Heart left ventricle (tissue), 16 donors: ENCODE measurements at regions not wholly inside any gene's neighbourhood (a gene's known extent, or its start where the extent isn't known, plus 50 kb on each side); places are given as distances from the start of the nearest gene placed in this dataset.

ENCODE experiments used
- ATAC-seq, 4 donors: fragments of 200-7000 bp; cut with Tn5 transposase; one replicate each; pipeline ENCODE4 v1.9.1; 2020 to 2022; ENCODE audit warnings: moderate library complexity in 4 of 4, mild to moderate bottlenecking in 3 of 4, moderate number of reproducible peaks in 1 of 4
- DNase-seq, 5 donors: peaks; one replicate each; pipeline ENCODE4 v3.0.0-alpha.2; 2020
- H3K27ac ChIP-seq, 12 donors: fragments of 200-600 bp; sonication (generic) in 4 of 12; one replicate each; pipeline versions ENCODE4 v1.5.0 to v1.8.0; 2016 to 2022; ENCODE audit warnings: mild to moderate bottlenecking in 2 of 12
- H3K27me3 ChIP-seq, 9 donors: fragments of 200-600 bp; sonication (generic) in 2 of 9; one replicate each; pipeline versions ENCODE4 v1.5.1 to v1.8.0; 2016 to 2022; ENCODE audit warnings: mild to moderate bottlenecking in 3 of 9
- H3K36me3 ChIP-seq, 9 donors: fragments of 200-600 bp; sonication (generic) in 2 of 9; one replicate each; pipeline versions ENCODE4 v1.5.0 to v1.8.0; 2018 to 2022; ENCODE audit warnings: mild to moderate bottlenecking in 2 of 9
- H3K4me1 ChIP-seq, 12 donors: fragments of 200-600 bp; sonication (generic) in 4 of 12; one replicate each; pipeline versions ENCODE4 v1.5.0 to v1.8.0; 2016 to 2022; ENCODE audit warnings: mild to moderate bottlenecking in 3 of 12
- H3K4me3 ChIP-seq, 12 donors: fragments of 200-600 bp; sonication (generic) in 4 of 12; one replicate each; pipeline versions ENCODE4 v1.5.0 to v1.8.0; 2017 to 2022; ENCODE audit warnings: mild to moderate bottlenecking in 9 of 12, moderate library complexity in 4 of 12
- H3K9me3 ChIP-seq, 12 donors: fragments of 200-600 bp; sonication (generic) in 4 of 12; one replicate each; pipeline versions ENCODE4 v1.5.0 to v1.8.0; 2016 to 2022; ENCODE audit warnings: mild to moderate bottlenecking in 1 of 12
- CTCF ChIP-seq, 12 donors: fragments of 200-600 bp; sonication (generic) in 4 of 12; IDR thresholded peaks; one replicate each; pipeline versions ENCODE4 v1.5.0 to v1.8.0; 2018 to 2022; ENCODE audit warnings: antibody characterized with exemption in 12 of 12, mild to moderate bottlenecking in 5 of 12
- POLR2A ChIP-seq, 2 donors: fragments of 450-650 bp; IDR thresholded peaks; one replicate each; pipeline ENCODE4 v1.6.1; 2017; ENCODE audit warnings: antibody characterized with exemption in 2 of 2, mild to moderate bottlenecking in 2 of 2, moderate library complexity in 2 of 2
- WGBS, 4 donors: extraction: QIAGEN DNeasy Blood & Tissue Kit in 2 of 4; methylation state at CpG; one replicate each; pipeline versions ENCODE4 v1.1.5 to v1.1.7; 2013 to 2018; 5-methylcytosine and 5-hydroxymethylcytosine counted together
- intact Hi-C, 10 donors: fragments of 100-400 bp; cut with DNase I; formaldehyde crosslinking; loops; one replicate each; pipeline versions ENCODE4 v1.11.1 to v1.14.2; 2022
- donor health status: ischemic (EF 13 %, LVEDD 7.1; RV severe dilation, severe dysfunction).
- donor health status: healthy with polysubstance abuse.
- donor health status: DM: no; HTN: yes; CAD: no.
- donor health status: DM: no; HTN: no; CAD: no.
- donor health status: ischemic (EF 25% LVEDD 6.9; RV normal size, moderate dysfunction).
- donor health status: ischemic (EF 25% LVEDD 5.7; RV mildly dilated, moderate dysfunction).
- donor health status: healthy.
- donor health status: DM: yes; HTN: yes; CAD: no.
- donor health status: ischemic (EF 35%, LVEDD 5.7; RV mildly dilated, moderate dysfunction).
- donor health status: nonischemic (EF 11% LVEDD 7.7; RV severe dilation, severe dysfunction).
- donor health status: DM: yes; HTN: yes; CAD: no.
- donor health status: PGD.
- donor health status: ischemic (EF 29% LVEDD 5.4; RV normal size, mild dysfunction).
- donor health status: nonischemic (EF 23%, LVEDD 6.1; RV moderate dilation, normal function).

GRCh38 chr17:62913991-62914570 is 52.0 kb upstream of the TANC2 start:
- Histone ChIP-seq H3K36me3 (no peaks in the 10 kb centered on the region), H3K4me3 (no peak overlapping the region), H3K27ac (no peak overlapping the region), H3K27me3 (no peaks in the 10 kb centered on the region), H3K4me1 (peaks cover 0 to 19% (median 3%) of the 10 kb centered on the region in 12 donors), H3K9me3 (peaks cover 0 to 7% (median 0%) of the 10 kb centered on the region in 12 donors)
- intact Hi-C loops = no loop called here
- no peak for TF ChIP-seq POLR2A (IDR thresholded peaks at IDR 0.05)
- TF ChIP-seq CTCF (IDR thresholded peaks at IDR 0.05) = no peak
- ATAC-seq = no peak
- no peak for DNase-seq
- 78 to 96% (median 91%) methylated on average over 3 of the region's 3 CpGs for WGBS, 4 donors

DNA sequence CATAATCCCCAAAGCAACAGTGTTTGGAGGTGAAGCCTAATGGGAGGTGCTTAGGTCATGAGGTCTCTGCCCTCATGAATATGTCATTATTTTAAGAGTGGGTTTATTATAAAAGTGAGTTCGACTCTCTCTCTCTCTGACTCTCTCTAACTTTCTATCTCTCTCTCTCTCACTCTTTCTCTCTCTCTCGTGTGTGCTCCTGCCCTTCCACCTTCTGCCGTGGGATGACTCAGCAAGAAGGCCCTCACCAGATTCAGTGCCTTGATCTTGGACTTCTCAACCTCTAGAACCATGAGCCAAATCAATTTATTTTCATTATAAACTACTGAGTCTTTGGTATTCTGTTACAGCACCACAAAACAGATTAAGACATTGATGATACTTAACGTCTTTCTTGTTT is 53.7 kb upstream of the TANC2 start:
- 93 to 99% (median 95%) methylated on average over 4 of the region's 4 CpGs for WGBS, 4 donors
- H3K9me3 ChIP-seq = peaks cover 0 to 7% (median 0%) of the 10 kb centered on the region in 12 donors
- H3K27me3 ChIP-seq = no peaks in the 10 kb centered on the region
- intact Hi-C loops = no loop called here
- H3K36me3 ChIP-seq = no peaks in the 10 kb centered on the region
- ATAC-seq (no peak), DNase-seq (no peak)
- no peak for TF ChIP-seq POLR2A (IDR thresholded peaks at IDR 0.05)
- TF ChIP-seq CTCF (IDR thresholded peaks at IDR 0.05) = no peak
- H3K4me3 ChIP-seq = no peak overlapping the region
- peaks cover 0 to 12% (median 0%) of the 10 kb centered on the region in 12 donors for H3K4me1 ChIP-seq
- no peak overlapping the region for H3K27ac ChIP-seq

GRCh38 chr17:62911114-62911513 is 54.9 kb upstream of the TANC2 start:
- Histone ChIP-seq H3K27ac (no peak overlapping the region), H3K9me3 (peaks cover 0 to 7% (median 0%) of the 10 kb centered on the region in 12 donors), H3K27me3 (no peaks in the 10 kb centered on the region), H3K36me3 (no peaks in the 10 kb centered on the region), H3K4me3 (no peak overlapping the region), H3K4me1 (peaks cover 0 to 5% (median 0%) of the 10 kb centered on the region in 12 donors)
- ATAC-seq (no peak), DNase-seq (no peak)
- intact Hi-C loops = no loop called here
- TF ChIP-seq CTCF (IDR thresholded peaks at IDR 0.05) (no peak), POLR2A (IDR thresholded peaks at IDR 0.05) (no peak)
- WGBS, 4 donors = 49 to 66% (median 55%) methylated on average over 3 of the region's 3 CpGs

DNA sequence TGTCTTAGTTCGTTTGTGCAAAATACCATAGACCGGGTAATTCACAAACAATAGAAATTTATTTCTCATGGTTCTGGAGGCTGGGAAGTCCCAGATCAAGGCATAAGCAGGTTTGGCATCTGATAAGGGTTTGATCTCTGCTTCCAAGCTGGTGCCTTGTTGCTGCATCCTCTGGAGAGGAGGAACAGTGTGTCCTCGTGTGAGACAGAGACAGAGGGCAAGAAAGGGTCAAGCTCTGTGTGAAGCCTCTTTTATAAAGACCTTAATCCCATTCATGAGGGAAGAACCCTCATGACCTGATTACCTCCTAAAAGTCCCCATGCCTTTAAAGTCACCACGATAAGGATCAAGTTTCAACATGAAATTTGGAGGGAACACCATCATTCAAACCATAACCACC is 55.8 kb upstream of the TANC2 start:
- H3K9me3 ChIP-seq = peaks cover 0 to 7% (median 0%) of the 10 kb centered on the region in 12 donors
- ATAC-seq (no peak), DNase-seq (no peak)
- H3K27me3 ChIP-seq = no peaks in the 10 kb centered on the region
- no peak overlapping the region for H3K27ac ChIP-seq
- no peaks in the 10 kb centered on the region for H3K36me3 ChIP-seq
- TF ChIP-seq CTCF (IDR thresholded peaks at IDR 0.05) = no peak
- no peak for TF ChIP-seq POLR2A (IDR thresholded peaks at IDR 0.05)
- WGBS, 4 donors = 72 to 85% (median 79%) methylated on average over 4 of the region's 4 CpGs
- no peak overlapping the region for H3K4me3 ChIP-seq
- H3K4me1 ChIP-seq = peaks cover 0 to 5% (median 0%) of the 10 kb centered on the region in 12 donors
- intact Hi-C loops = no loop called here
